HCT116 (cell line): ENCODE measurements at regions not wholly inside any gene's neighbourhood (a gene's known extent, or its start where the extent isn't known, plus 50 kb on each side); places are given as distances from the start of the nearest gene placed in this dataset.

Experiments used
- SP1 ChIP-seq: IDR thresholded peaks from 2 replicates; pipeline ENCODE4 v1.6.1; 2012; ENCODE audit warnings: low read depth
- TF ChIP-seq, protein P1 (sequence below): IDR thresholded peaks from 2 replicates; pipeline ENCODE4 v1.6.1; 2012; ENCODE audit warnings: low read depth
- TF ChIP-seq, protein P2 (sequence below), 3 experiments: fragments of 200-600 bp in 1 of 3; sonication (generic) in 1 of 3; IDR thresholded peaks in 2 of 3; conservative IDR thresholded peaks in 1 of 3; 2 replicates each; pipeline ENCODE4 v1.5.1; 2012 to 2017; ENCODE audit warnings: low read depth in 2 of 3, low read length in 2 of 3, antibody characterized with exemption in 1 of 3, borderline replicate concordance in 1 of 3, control low read depth in 1 of 3, mild to moderate bottlenecking in 1 of 3, mixed read lengths in 1 of 3, mixed run types in 1 of 3, moderate library complexity in 1 of 3; ENCODE audit not compliant: insufficient read depth in 1 of 3

DNA sequence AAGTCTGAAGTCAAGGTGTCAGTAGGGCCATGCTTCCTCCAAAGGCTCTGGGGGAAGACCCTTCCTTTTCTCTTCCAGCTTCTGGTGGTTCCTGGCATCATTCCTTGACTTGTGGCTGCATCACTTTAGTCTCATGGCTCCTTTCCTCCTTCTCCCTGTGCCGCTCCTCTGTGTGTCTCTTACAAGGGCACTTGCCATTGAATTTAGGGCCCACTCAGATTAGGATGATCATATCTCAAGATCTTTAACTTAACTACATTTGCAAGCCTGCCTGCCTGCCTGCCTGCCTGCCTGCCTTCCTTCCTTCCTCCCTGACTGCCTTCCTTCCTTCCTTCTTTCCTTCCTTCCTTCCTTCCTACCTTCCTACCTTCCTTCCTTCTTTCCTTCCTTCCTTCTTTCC, 89.7 kb upstream of the MPHOSPH6 start:
- TF ChIP-seq, protein P1, sequence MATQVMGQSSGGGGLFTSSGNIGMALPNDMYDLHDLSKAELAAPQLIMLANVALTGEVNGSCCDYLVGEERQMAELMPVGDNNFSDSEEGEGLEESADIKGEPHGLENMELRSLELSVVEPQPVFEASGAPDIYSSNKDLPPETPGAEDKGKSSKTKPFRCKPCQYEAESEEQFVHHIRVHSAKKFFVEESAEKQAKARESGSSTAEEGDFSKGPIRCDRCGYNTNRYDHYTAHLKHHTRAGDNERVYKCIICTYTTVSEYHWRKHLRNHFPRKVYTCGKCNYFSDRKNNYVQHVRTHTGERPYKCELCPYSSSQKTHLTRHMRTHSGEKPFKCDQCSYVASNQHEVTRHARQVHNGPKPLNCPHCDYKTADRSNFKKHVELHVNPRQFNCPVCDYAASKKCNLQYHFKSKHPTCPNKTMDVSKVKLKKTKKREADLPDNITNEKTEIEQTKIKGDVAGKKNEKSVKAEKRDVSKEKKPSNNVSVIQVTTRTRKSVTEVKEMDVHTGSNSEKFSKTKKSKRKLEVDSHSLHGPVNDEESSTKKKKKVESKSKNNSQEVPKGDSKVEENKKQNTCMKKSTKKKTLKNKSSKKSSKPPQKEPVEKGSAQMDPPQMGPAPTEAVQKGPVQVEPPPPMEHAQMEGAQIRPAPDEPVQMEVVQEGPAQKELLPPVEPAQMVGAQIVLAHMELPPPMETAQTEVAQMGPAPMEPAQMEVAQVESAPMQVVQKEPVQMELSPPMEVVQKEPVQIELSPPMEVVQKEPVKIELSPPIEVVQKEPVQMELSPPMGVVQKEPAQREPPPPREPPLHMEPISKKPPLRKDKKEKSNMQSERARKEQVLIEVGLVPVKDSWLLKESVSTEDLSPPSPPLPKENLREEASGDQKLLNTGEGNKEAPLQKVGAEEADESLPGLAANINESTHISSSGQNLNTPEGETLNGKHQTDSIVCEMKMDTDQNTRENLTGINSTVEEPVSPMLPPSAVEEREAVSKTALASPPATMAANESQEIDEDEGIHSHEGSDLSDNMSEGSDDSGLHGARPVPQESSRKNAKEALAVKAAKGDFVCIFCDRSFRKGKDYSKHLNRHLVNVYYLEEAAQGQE = no peak
- TF ChIP-seq, protein P2, sequence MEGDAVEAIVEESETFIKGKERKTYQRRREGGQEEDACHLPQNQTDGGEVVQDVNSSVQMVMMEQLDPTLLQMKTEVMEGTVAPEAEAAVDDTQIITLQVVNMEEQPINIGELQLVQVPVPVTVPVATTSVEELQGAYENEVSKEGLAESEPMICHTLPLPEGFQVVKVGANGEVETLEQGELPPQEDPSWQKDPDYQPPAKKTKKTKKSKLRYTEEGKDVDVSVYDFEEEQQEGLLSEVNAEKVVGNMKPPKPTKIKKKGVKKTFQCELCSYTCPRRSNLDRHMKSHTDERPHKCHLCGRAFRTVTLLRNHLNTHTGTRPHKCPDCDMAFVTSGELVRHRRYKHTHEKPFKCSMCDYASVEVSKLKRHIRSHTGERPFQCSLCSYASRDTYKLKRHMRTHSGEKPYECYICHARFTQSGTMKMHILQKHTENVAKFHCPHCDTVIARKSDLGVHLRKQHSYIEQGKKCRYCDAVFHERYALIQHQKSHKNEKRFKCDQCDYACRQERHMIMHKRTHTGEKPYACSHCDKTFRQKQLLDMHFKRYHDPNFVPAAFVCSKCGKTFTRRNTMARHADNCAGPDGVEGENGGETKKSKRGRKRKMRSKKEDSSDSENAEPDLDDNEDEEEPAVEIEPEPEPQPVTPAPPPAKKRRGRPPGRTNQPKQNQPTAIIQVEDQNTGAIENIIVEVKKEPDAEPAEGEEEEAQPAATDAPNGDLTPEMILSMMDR (IDR thresholded peaks at IDR 0.05 in 2 of 3, conservative IDR thresholded peaks at IDR 0.05 in 1 of 3; ENCODE audit: borderline replicate concordance in 1 of 3, insufficient read depth in 1 of 3, low read depth in 2 of 3, low read length in 2 of 3) = no peak
- no peak for TF ChIP-seq SP1
